Transverse colon (tissue), 3 donors: ENCODE measurements at regions not wholly inside any gene's neighbourhood (a gene's known extent, or its start where the extent isn't known, plus 50 kb on each side); places are given as distances from the start of the nearest gene placed in this dataset.

Experiments
- CTCF ChIP-seq, 5 experiments: fragments of 200-600 bp in 3 of 5; fragments of 450-650 bp in 2 of 5; sonication (generic) in 3 of 5; IDR thresholded peaks; 1 replicate in 2 of 5; 2 replicates in 3 of 5; pipeline ENCODE4 v1.5.1; 2016 to 2017; ENCODE audit warnings: antibody characterized with exemption in 5 of 5, inconsistent platforms in 3 of 5, mild to moderate bottlenecking in 2 of 5, moderate library complexity in 1 of 5
- POLR2A ChIP-seq: fragments of 450-650 bp; IDR thresholded peaks from one replicate; pipeline ENCODE4 v1.6.1; 2016; ENCODE audit warnings: antibody characterized with exemption, mild to moderate bottlenecking, moderate library complexity

GRCh38 chr6:26300828-26301227 lies 64.2 kb upstream of the BTN3A2 start:
- TF ChIP-seq CTCF (IDR thresholded peaks at IDR 0.05), result no peak
- no peak for TF ChIP-seq POLR2A
